Renal cortical epithelial cell (primary cell): ENCODE measurements at regions not wholly inside any gene's neighbourhood (a gene's known extent, or its start where the extent isn't known, plus 50 kb on each side); places are given as distances from the start of the nearest gene placed in this dataset.
"Not testable (repeated sequence)": the region's sequence is repeated elsewhere in the genome, so short reads cannot be mapped to it uniquely, and the experiment has no call there.

Experiments used
- DNase-seq: peaks from one replicate; pipeline ENCODE4 v3.0.0-alpha.2; 2011; ENCODE audit warnings: low read depth

- DNase-seq: not testable (repeated sequence)
Measured at GRCh38 chr1:83251687-83252086, 747.2 kb downstream of the TTLL7 start.

- not testable (repeated sequence) for DNase-seq
Measured at GRCh38 chr1:83246780-83247179, 752.2 kb downstream of the TTLL7 start.

- not testable (repeated sequence) for DNase-seq
Measured at GRCh38 chr1:83244832-83245231, 754.1 kb downstream of the TTLL7 start.

- DNase-seq: not testable (repeated sequence)
Measured at GRCh38 chr1:83239568-83239967, 759.4 kb downstream of the TTLL7 start.

GRCh38 chr1:83238654-83239053, 760.3 kb downstream of the TTLL7 start:
- not testable (repeated sequence) for DNase-seq

- DNase-seq: not testable (repeated sequence)
Measured at GRCh38 chr1:83219788-83220187, 779.1 kb downstream of the TTLL7 start.

GRCh38 chr1:83218036-83218716, 780.8 kb downstream of the TTLL7 start:
- DNase-seq: not testable (repeated sequence)

- DNase-seq: not testable (repeated sequence)
Measured at GRCh38 chr1:83214317-83214716, 784.6 kb downstream of the TTLL7 start.

GRCh38 chr1:83213648-83214047, 785.3 kb downstream of the TTLL7 start:
- not testable (repeated sequence) for DNase-seq

GRCh38 chr1:83212033-83212432, 786.9 kb downstream of the TTLL7 start:
- not testable (repeated sequence) for DNase-seq

- not testable (repeated sequence) for DNase-seq
Measured at GRCh38 chr1:83208540-83208939, 790.4 kb downstream of the TTLL7 start.

- not testable (repeated sequence) for DNase-seq
Measured at GRCh38 chr1:83194610-83195009, 804.3 kb downstream of the TTLL7 start.

- DNase-seq: not testable (repeated sequence)
Measured at GRCh38 chr1:83182033-83182728, 816.8 kb downstream of the TTLL7 start.

- not testable (repeated sequence) for DNase-seq
Measured at GRCh38 chr1:83180621-83181020, 818.3 kb downstream of the TTLL7 start.

- DNase-seq: not testable (repeated sequence)
Measured at GRCh38 chr1:83167634-83168033, 831.3 kb downstream of the TTLL7 start.

GRCh38 chr1:83163879-83164475, 835.0 kb downstream of the TTLL7 start:
- peak; percentile 51 for DNase-seq

GRCh38 chr1:83158924-83159323, 840.0 kb downstream of the TTLL7 start:
- DNase-seq: not testable (repeated sequence)

GRCh38 chr1:83154306-83154705, 844.6 kb downstream of the TTLL7 start:
- peak; percentile 13 for DNase-seq

- DNase-seq: peak; percentile 63
Measured at GRCh38 chr1:83151167-83151898, 847.6 kb downstream of the TTLL7 start.

- DNase-seq: not testable (repeated sequence)
Measured at GRCh38 chr1:83150479-83150878, 848.5 kb downstream of the TTLL7 start.

GRCh38 chr1:83145820-83146219, 853.1 kb downstream of the TTLL7 start:
- DNase-seq: not testable (repeated sequence)

- DNase-seq: not testable (repeated sequence)
Measured at GRCh38 chr1:83142802-83143201, 856.1 kb downstream of the TTLL7 start.
